ENCODE measurements at regions not wholly inside any gene's neighbourhood (a gene's known extent, or its start where the extent isn't known, plus 50 kb on each side); places are given as distances from the start of the nearest gene placed in this dataset.

DNA sequence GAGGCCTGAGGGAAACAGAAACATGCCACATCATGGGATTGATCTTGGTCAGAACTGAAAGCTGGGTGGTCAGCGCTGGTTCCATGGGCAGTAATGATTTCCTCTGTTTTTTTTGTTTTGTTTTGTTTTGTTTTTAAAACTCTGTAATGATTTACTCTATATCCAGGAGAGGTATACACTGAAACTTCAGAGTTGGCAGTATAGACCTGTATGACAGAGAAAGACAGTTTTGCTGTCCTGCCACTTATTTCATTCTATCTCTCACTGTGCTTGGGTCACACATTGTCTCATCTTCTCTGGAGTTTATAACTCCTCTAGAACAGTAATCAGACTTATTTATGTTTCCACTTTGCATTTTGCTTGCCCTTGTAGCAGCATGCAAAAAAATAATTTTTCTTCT, 105.1 kb upstream of the SLITRK1 start:
- no peaks in the 10 kb centered on the region for H3K9me3 ChIP-seq (ENCODE audit: insufficient read depth, low read depth, low read length)
- no peak overlapping the region for H3K4me3 ChIP-seq (ENCODE audit: insufficient read depth, low read depth, low read length)
- H3K9me3 Mint-ChIP-seq (ENCODE audit: unreplicated experiment): no peaks in the 10 kb centered on the region
- no peak overlapping the region for H3K27ac Mint-ChIP-seq (ENCODE audit: unreplicated experiment)
- no peaks in the 10 kb centered on the region for H3K4me1 Mint-ChIP-seq (ENCODE audit: low read depth, unreplicated experiment)
- no peak overlapping the region for H3K27ac ChIP-seq (ENCODE audit: low read depth, low read length)
- H4K20me1 ChIP-seq (ENCODE audit: insufficient read depth, low read length): no peaks in the 10 kb centered on the region
- no peaks in the 10 kb centered on the region for H3K27me3 Mint-ChIP-seq (ENCODE audit: low read depth, unreplicated experiment)
- no peaks in the 10 kb centered on the region for H3K27me3 ChIP-seq (ENCODE audit: insufficient read depth, low read length)
- FAIRE-seq: no peak
- DNase-seq (ENCODE audit: low read depth): no peak
- no peaks in the 10 kb centered on the region for H3K36me3 Mint-ChIP-seq (ENCODE audit: low read depth, unreplicated experiment)
- no peaks in the 10 kb centered on the region for H3K79me2 ChIP-seq (ENCODE audit: insufficient read depth, low read length)
- no peak overlapping the region for H3K9ac ChIP-seq (ENCODE audit: low read length)
- H3K36me3 ChIP-seq (ENCODE audit: insufficient read depth, low read length): no peaks in the 10 kb centered on the region
- H3K4me1 ChIP-seq (ENCODE audit: insufficient read depth, low read length): no peaks in the 10 kb centered on the region
- H3K4me3 Mint-ChIP-seq (ENCODE audit: unreplicated experiment): no peak overlapping the region
- no peak overlapping the region for H2AFZ ChIP-seq (ENCODE audit: low read depth, low read length)
- H3K4me2 ChIP-seq (ENCODE audit: low read length): no peak overlapping the region
- no peak for TF ChIP-seq EZH2 (IDR thresholded peaks at IDR 0.05; ENCODE audit: insufficient read depth, low read length)
- TF ChIP-seq, protein P1, sequence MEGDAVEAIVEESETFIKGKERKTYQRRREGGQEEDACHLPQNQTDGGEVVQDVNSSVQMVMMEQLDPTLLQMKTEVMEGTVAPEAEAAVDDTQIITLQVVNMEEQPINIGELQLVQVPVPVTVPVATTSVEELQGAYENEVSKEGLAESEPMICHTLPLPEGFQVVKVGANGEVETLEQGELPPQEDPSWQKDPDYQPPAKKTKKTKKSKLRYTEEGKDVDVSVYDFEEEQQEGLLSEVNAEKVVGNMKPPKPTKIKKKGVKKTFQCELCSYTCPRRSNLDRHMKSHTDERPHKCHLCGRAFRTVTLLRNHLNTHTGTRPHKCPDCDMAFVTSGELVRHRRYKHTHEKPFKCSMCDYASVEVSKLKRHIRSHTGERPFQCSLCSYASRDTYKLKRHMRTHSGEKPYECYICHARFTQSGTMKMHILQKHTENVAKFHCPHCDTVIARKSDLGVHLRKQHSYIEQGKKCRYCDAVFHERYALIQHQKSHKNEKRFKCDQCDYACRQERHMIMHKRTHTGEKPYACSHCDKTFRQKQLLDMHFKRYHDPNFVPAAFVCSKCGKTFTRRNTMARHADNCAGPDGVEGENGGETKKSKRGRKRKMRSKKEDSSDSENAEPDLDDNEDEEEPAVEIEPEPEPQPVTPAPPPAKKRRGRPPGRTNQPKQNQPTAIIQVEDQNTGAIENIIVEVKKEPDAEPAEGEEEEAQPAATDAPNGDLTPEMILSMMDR (IDR thresholded peaks at IDR 0.05; ENCODE audit: insufficient read depth, low read depth, low read length): no peak

DNA sequence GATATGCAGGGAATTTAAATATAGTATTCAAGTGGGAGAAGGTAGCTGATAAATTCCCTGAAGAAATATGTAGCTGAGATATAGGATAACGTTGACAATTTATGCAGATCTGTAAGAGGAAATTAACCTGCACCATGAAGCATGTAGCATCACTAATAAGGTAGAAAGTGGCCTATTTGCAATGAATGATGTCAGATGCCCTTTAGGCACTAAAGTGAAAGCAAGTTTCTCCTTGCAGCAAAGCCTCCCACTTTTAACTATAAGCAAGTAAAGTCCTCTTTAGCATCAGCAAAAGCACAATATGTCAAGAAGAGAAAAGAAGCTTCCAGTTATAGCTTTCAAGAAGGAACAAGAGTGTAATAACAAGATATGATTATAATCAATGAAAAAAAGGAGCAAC, 102.5 kb upstream of the SLITRK1 start:
- Mint-ChIP-seq H3K4me1 (ENCODE audit: low read depth, unreplicated experiment) (no peaks in the 10 kb centered on the region), H3K4me3 (ENCODE audit: unreplicated experiment) (no peak overlapping the region)

DNA sequence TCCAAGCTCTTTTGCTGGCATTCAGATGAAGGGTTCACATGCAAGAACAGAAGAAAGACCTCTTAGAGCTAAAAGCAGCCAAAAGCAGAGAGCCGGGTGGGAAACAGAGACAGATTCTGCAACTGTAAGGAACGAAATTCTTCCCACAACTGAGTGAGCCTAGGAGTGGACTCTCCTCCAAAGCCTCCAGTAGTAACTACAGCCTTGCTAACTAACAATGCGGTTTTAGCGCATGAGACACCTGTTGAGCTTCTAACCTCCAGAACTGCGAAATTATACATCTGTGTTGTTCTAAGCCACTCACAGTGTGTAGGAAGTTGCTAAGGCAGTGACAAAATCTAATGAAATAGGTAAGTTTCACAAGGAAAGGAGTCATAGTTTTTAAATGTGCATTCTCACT, 98.1 kb upstream of the SLITRK1 start:
- no peaks in the 10 kb centered on the region for H3K79me2 ChIP-seq (ENCODE audit: insufficient read depth, low read length)
- H3K4me1 ChIP-seq (ENCODE audit: insufficient read depth, low read length): no peaks in the 10 kb centered on the region
- H3K9ac ChIP-seq (ENCODE audit: low read length): no peak overlapping the region
- no peaks in the 10 kb centered on the region for H4K20me1 ChIP-seq (ENCODE audit: insufficient read depth, low read length)
- H2AFZ ChIP-seq (ENCODE audit: low read depth, low read length): no peak overlapping the region
- FAIRE-seq (no peak), DNase-seq (ENCODE audit: low read depth) (no peak)
- no peak overlapping the region for H3K27ac ChIP-seq (ENCODE audit: low read depth, low read length)
- Mint-ChIP-seq H3K36me3 (ENCODE audit: low read depth, unreplicated experiment) (no peaks in the 10 kb centered on the region), H3K4me1 (ENCODE audit: low read depth, unreplicated experiment) (no peaks in the 10 kb centered on the region), H3K27ac (ENCODE audit: unreplicated experiment) (no peak overlapping the region), H3K4me3 (ENCODE audit: unreplicated experiment) (no peak overlapping the region), H3K9me3 (ENCODE audit: unreplicated experiment) (no peaks in the 10 kb centered on the region), H3K27me3 (ENCODE audit: low read depth, unreplicated experiment) (no peaks in the 10 kb centered on the region)
- H3K4me2 ChIP-seq (ENCODE audit: low read length): no peak overlapping the region
- no peaks in the 10 kb centered on the region for H3K9me3 ChIP-seq (ENCODE audit: insufficient read depth, low read depth, low read length)
- TF ChIP-seq, protein P1 (IDR thresholded peaks at IDR 0.05; ENCODE audit: insufficient read depth, low read depth, low read length): no peak
- no peak for TF ChIP-seq EZH2 (IDR thresholded peaks at IDR 0.05; ENCODE audit: insufficient read depth, low read length)
- no peak overlapping the region for H3K4me3 ChIP-seq (ENCODE audit: insufficient read depth, low read depth, low read length)
- no peaks in the 10 kb centered on the region for H3K27me3 ChIP-seq (ENCODE audit: insufficient read depth, low read length)
- H3K36me3 ChIP-seq (ENCODE audit: insufficient read depth, low read length): no peaks in the 10 kb centered on the region

More for the DNA sequence above, 102.5 kb upstream of the SLITRK1 start:
- FAIRE-seq: no peak
- H3K9me3 Mint-ChIP-seq (ENCODE audit: unreplicated experiment): no peaks in the 10 kb centered on the region
- H3K4me2 ChIP-seq (ENCODE audit: low read length): no peak overlapping the region
- H3K79me2 ChIP-seq (ENCODE audit: insufficient read depth, low read length): no peaks in the 10 kb centered on the region
- no peak overlapping the region for H2AFZ ChIP-seq (ENCODE audit: low read depth, low read length)
- H3K4me1 ChIP-seq (ENCODE audit: insufficient read depth, low read length): no peaks in the 10 kb centered on the region
- H4K20me1 ChIP-seq (ENCODE audit: insufficient read depth, low read length): no peaks in the 10 kb centered on the region
- no peaks in the 10 kb centered on the region for H3K36me3 ChIP-seq (ENCODE audit: insufficient read depth, low read length)
- H3K9ac ChIP-seq (ENCODE audit: low read length): no peak overlapping the region
- no peaks in the 10 kb centered on the region for H3K27me3 Mint-ChIP-seq (ENCODE audit: low read depth, unreplicated experiment)
- H3K4me3 ChIP-seq (ENCODE audit: insufficient read depth, low read depth, low read length): no peak overlapping the region
- no peak for DNase-seq (ENCODE audit: low read depth)
- H3K27me3 ChIP-seq (ENCODE audit: insufficient read depth, low read length): no peaks in the 10 kb centered on the region
- H3K27ac ChIP-seq (ENCODE audit: low read depth, low read length): no peak overlapping the region
- no peak for TF ChIP-seq EZH2 (IDR thresholded peaks at IDR 0.05; ENCODE audit: insufficient read depth, low read length)
- TF ChIP-seq, protein P1 (IDR thresholded peaks at IDR 0.05; ENCODE audit: insufficient read depth, low read depth, low read length): no peak
- no peaks in the 10 kb centered on the region for H3K9me3 ChIP-seq (ENCODE audit: insufficient read depth, low read depth, low read length)
- H3K36me3 Mint-ChIP-seq (ENCODE audit: low read depth, unreplicated experiment): no peaks in the 10 kb centered on the region
- H3K27ac Mint-ChIP-seq (ENCODE audit: unreplicated experiment): no peak overlapping the region

Measured in astrocyte (in vitro differentiated cells and primary cell).